ENCODE measurements at regions not wholly inside any gene's neighbourhood (a gene's known extent, or its start where the extent isn't known, plus 50 kb on each side); places are given as distances from the start of the nearest gene placed in this dataset.
"Not testable (repeated sequence)": the region's sequence is repeated elsewhere in the genome, so short reads cannot be mapped to it uniquely, and the experiment has no call there.

DNA sequence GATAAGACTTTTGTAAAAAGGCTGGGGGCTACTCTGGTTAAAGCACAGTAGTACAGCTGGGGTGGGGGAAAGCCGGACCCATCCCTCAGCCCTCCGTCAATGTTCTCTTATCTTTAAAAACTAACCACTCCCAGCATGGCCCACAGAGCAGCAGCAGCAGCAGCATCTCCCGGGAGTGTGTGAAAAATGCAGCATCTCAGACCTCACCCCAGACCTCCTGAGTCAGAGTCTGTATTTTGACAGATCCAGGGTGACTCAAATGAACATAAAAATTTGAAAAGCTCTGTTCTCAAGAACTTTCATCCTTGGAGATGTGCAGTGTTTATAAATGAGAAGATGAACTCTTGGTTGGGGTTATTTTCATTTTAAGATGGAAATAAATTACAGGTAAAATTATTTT, 277.7 kb upstream of the ECI2 start:
- Histone ChIP-seq H3K9me3 (ENCODE audit: control insufficient read depth in 2 of 2, low read length in 2 of 2) (no peaks in the 10 kb centered on the region), H3K4me3 (ENCODE audit: low read length in 2 of 2) (no peak overlapping the region), H3K27ac (ENCODE audit: low read length) (no peak overlapping the region), H3K4me1 (ENCODE audit: control insufficient read depth, insufficient read depth, low read length) (no peaks in the 10 kb centered on the region), H3K27me3 (ENCODE audit: control insufficient read depth in 1 of 2, insufficient read depth in 2 of 2, low read length in 2 of 2) (no peaks in the 10 kb centered on the region), H3K36me3 (ENCODE audit: control insufficient read depth in 2 of 2, insufficient read depth in 2 of 2, low read length in 2 of 2) (no peaks in the 10 kb centered on the region), H3K9ac (ENCODE audit: low read length in 2 of 2) (no peak overlapping the region)

DNA sequence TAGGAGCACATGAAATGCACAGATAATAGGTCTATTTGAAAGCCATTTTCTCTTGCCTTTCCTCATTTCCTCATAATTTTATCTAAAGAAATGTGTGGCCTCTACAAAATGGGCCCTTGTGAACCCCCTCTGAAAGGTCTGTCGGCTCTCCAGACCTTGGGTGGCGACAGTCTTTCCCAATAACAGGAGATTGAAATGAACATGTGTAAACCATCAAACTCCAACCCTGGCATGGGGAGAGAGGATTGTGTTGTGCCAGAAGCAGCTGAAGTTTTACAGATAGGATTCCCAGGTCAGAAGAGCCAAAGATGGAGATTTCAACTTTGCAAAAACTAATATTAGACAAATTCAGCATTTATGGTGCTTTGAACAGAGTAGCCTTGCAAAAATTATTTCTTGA, 277.1 kb upstream of the ECI2 start:
- Histone ChIP-seq H3K4me3 (ENCODE audit: low read length in 2 of 2) (no peak overlapping the region), H3K9ac (ENCODE audit: low read length in 2 of 2) (no peak overlapping the region), H3K4me1 (ENCODE audit: control insufficient read depth, insufficient read depth, low read length) (no peaks in the 10 kb centered on the region), H3K27me3 (ENCODE audit: control insufficient read depth in 1 of 2, insufficient read depth in 2 of 2, low read length in 2 of 2) (no peaks in the 10 kb centered on the region), H3K27ac (ENCODE audit: low read length) (no peak overlapping the region), H3K9me3 (ENCODE audit: control insufficient read depth in 2 of 2, low read length in 2 of 2) (no peaks in the 10 kb centered on the region), H3K36me3 (ENCODE audit: control insufficient read depth in 2 of 2, insufficient read depth in 2 of 2, low read length in 2 of 2) (no peaks in the 10 kb centered on the region)

DNA sequence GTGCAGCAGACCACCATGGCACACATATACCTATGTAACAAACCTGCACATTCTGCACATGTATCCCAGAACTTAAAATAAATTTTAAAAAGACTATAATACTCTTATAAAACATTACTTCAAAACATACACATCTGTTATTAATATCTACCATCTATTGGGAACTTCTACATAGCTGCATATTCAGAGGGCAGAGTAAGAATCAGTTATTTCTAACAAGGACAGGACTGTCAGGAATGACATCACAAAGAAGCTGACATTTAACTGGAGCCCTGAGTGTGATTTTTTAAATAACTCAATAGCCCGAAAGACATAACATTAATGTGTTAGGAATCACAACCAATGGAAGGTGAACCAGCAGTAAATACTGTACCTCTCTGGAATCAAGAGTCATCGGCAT, 276.7 kb upstream of the ECI2 start:
- no peak overlapping the region for H3K9ac ChIP-seq (ENCODE audit: low read length in 2 of 2)
- no peak overlapping the region for H3K27ac ChIP-seq (ENCODE audit: low read length)
- H3K27me3 ChIP-seq (ENCODE audit: control insufficient read depth in 1 of 2, insufficient read depth in 2 of 2, low read length in 2 of 2) = no peaks in the 10 kb centered on the region
- no peaks in the 10 kb centered on the region for H3K9me3 ChIP-seq (ENCODE audit: control insufficient read depth in 2 of 2, low read length in 2 of 2)
- H3K4me3 ChIP-seq (ENCODE audit: low read length in 2 of 2) = no peak overlapping the region
- no peaks in the 10 kb centered on the region for H3K4me1 ChIP-seq (ENCODE audit: control insufficient read depth, insufficient read depth, low read length)
- no peaks in the 10 kb centered on the region for H3K36me3 ChIP-seq (ENCODE audit: control insufficient read depth in 2 of 2, insufficient read depth in 2 of 2, low read length in 2 of 2)

DNA sequence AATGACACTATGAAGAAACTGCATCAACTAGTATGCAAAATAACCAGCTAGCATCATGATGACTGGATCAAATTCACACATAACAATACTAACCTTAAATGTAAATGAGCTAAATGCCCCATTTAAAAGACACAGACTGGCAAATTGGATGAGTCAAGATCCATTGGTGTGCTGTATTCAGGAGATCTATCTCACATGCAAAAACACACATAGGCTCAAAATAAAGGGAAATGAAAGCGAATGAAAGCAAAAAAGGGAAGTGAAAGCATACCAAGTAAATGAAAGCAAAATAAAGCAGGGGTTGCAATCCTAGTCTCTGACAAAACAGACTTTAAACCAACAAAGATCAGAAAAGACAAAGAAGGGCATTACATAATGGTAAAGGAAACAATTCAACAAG, 272.3 kb upstream of the ECI2 start:
- H3K9ac ChIP-seq (ENCODE audit: low read length in 2 of 2); H3K4me1 ChIP-seq (ENCODE audit: control insufficient read depth, insufficient read depth, low read length); H3K27me3 ChIP-seq (ENCODE audit: control insufficient read depth in 1 of 2, insufficient read depth in 2 of 2, low read length in 2 of 2); H3K4me3 ChIP-seq (ENCODE audit: low read length in 2 of 2); H3K27ac ChIP-seq (ENCODE audit: low read length); H3K9me3 ChIP-seq (ENCODE audit: control insufficient read depth in 2 of 2, low read length in 2 of 2); H3K36me3 ChIP-seq (ENCODE audit: control insufficient read depth in 2 of 2, insufficient read depth in 2 of 2, low read length in 2 of 2): not testable (repeated sequence)

DNA sequence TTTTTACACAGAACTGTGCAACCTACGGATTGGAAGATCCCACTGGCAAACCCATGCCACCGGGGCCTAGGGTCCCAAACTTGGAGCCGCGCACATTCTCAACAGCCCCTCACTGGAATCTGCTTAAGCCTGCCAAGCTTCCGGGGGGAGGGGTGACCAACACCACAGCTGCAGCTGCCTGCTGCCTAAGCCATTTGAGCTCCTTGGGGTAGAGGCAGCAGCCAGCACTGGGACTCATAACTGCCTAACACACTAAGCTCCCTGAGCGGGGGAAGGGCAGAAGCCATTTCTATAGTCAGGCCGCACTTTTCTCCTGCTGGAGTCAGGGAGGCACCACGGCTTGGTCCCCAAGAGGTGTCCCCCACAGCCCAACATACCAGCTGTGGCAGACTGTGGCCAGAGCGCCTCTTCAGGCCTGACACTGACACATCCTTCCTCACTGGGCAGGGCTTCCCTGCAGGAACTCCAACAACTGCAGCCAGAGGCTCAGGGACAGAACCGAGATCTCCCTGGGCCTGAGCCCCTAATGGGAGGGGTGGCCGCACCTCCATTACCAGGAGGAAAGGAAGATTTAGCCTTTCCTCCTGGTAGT, 270.3 kb upstream of the ECI2 start:
- no peak overlapping the region for H3K9ac ChIP-seq (ENCODE audit: low read length in 2 of 2)
- no peaks in the 10 kb centered on the region for H3K27me3 ChIP-seq (ENCODE audit: control insufficient read depth in 1 of 2, insufficient read depth in 2 of 2, low read length in 2 of 2)
- no peaks in the 10 kb centered on the region for H3K36me3 ChIP-seq (ENCODE audit: control insufficient read depth in 2 of 2, insufficient read depth in 2 of 2, low read length in 2 of 2)
- H3K27ac ChIP-seq (ENCODE audit: low read length) = no peak overlapping the region
- no peak overlapping the region for H3K4me3 ChIP-seq (ENCODE audit: low read length in 2 of 2)
- H3K4me1 ChIP-seq (ENCODE audit: control insufficient read depth, insufficient read depth, low read length) = peaks cover 21% of the 10 kb centered on the region
- no peaks in the 10 kb centered on the region for H3K9me3 ChIP-seq (ENCODE audit: control insufficient read depth in 2 of 2, low read length in 2 of 2)

DNA sequence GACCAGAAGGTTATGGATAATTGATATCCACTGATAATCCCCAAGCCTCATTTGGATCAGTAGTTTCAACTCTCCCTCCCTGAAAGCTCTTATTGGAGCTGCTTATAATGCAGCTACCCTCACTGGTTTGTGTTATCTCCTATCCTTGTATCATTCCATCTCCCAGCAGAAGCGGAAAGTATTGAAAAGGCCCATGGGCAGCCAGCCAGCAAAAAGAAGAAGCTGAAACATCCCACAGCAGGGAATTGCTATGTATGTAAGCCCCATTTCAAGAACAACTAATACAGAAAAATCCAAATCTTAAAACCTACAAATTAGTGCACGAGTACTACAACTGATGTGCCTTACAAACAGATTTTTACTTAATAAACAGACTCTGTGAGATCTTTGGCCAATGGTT, 269.0 kb upstream of the ECI2 start:
- H3K9ac ChIP-seq (ENCODE audit: low read length in 2 of 2) = no peak overlapping the region
- no peaks in the 10 kb centered on the region for H3K9me3 ChIP-seq (ENCODE audit: control insufficient read depth in 2 of 2, low read length in 2 of 2)
- H3K27ac ChIP-seq (ENCODE audit: low read length) = no peak overlapping the region

DNA sequence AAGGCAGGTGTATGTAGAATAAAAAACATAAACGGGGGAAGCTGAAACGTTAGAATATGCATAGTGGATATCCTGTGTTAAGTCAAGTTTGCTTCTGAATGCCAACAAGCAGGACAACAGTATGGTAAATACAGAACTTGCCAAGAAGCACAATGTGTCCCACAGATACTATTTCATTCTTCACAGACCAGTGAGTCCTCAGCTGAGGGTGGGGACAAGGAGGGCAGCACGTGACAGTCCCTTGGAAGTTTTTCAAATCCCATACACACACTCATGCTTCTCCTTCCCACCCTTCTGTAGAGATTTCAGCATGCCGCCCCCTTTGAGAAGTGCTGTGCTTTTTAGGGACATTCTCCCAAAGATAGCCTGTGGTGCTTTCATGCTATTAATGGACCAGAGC, 268.5 kb upstream of the ECI2 start:
- H3K9ac ChIP-seq (ENCODE audit: low read length in 2 of 2) = no peak overlapping the region

More for the DNA sequence above, 269.0 kb upstream of the ECI2 start:
- peaks cover 21% of the 10 kb centered on the region for H3K4me1 ChIP-seq (ENCODE audit: control insufficient read depth, insufficient read depth, low read length)
- no peaks in the 10 kb centered on the region for H3K27me3 ChIP-seq (ENCODE audit: control insufficient read depth in 1 of 2, insufficient read depth in 2 of 2, low read length in 2 of 2)
- no peaks in the 10 kb centered on the region for H3K36me3 ChIP-seq (ENCODE audit: control insufficient read depth in 2 of 2, insufficient read depth in 2 of 2, low read length in 2 of 2)
- H3K4me3 ChIP-seq (ENCODE audit: low read length in 2 of 2) = no peak overlapping the region

DNA sequence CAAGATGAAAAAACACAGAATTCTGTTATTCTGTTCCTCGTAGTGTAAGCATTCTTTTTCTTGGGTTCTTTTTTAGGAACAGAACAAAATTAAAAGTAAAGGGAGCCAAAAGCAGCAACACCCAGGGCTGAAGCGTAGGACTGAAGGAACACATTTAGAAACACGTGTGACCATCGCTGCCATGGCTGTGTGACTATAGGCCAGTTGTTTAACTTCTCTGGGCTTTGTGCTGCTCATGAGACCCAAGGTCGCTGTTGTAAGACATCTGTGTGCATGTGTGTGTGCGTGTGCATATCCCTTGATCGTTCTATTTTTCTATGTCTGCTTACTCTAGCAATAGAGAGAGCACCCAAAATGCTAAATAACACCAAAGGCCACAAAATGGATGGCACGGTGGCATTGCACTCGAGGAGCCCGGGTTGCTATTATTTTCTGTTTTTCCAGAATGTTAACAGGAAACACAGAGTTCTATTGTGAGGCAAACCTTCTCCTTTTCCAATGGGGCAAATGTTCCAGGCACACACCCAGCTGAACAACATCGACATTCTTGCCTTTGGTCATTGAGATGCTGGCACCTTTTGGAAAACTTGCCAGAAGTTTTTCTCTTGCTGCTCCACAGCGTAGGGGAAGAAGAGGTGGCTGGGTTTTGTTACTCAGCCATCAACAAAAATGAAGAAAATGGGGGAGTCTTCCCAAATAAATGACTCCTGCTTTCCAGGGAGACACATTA, 267.8 kb upstream of the ECI2 start:
- Histone ChIP-seq H3K9ac (ENCODE audit: low read length in 2 of 2) (no peak overlapping the region), H3K27ac (ENCODE audit: low read length) (no peak overlapping the region), H3K27me3 (ENCODE audit: control insufficient read depth in 1 of 2, insufficient read depth in 2 of 2, low read length in 2 of 2) (no peaks in the 10 kb centered on the region), H3K36me3 (ENCODE audit: control insufficient read depth in 2 of 2, insufficient read depth in 2 of 2, low read length in 2 of 2) (no peaks in the 10 kb centered on the region), H3K4me1 (ENCODE audit: control insufficient read depth, insufficient read depth, low read length) (peaks cover 21% of the 10 kb centered on the region), H3K9me3 (ENCODE audit: control insufficient read depth in 2 of 2, low read length in 2 of 2) (no peaks in the 10 kb centered on the region), H3K4me3 (ENCODE audit: low read length in 2 of 2) (no peak overlapping the region)

More for the DNA sequence above, 268.5 kb upstream of the ECI2 start:
- peaks cover 21% of the 10 kb centered on the region for H3K4me1 ChIP-seq (ENCODE audit: control insufficient read depth, insufficient read depth, low read length)
- no peaks in the 10 kb centered on the region for H3K27me3 ChIP-seq (ENCODE audit: control insufficient read depth in 1 of 2, insufficient read depth in 2 of 2, low read length in 2 of 2)
- H3K27ac ChIP-seq (ENCODE audit: low read length) = no peak overlapping the region
- H3K36me3 ChIP-seq (ENCODE audit: control insufficient read depth in 2 of 2, insufficient read depth in 2 of 2, low read length in 2 of 2) = no peaks in the 10 kb centered on the region
- no peak overlapping the region for H3K4me3 ChIP-seq (ENCODE audit: low read length in 2 of 2)
- H3K9me3 ChIP-seq (ENCODE audit: control insufficient read depth in 2 of 2, low read length in 2 of 2) = no peaks in the 10 kb centered on the region

DNA sequence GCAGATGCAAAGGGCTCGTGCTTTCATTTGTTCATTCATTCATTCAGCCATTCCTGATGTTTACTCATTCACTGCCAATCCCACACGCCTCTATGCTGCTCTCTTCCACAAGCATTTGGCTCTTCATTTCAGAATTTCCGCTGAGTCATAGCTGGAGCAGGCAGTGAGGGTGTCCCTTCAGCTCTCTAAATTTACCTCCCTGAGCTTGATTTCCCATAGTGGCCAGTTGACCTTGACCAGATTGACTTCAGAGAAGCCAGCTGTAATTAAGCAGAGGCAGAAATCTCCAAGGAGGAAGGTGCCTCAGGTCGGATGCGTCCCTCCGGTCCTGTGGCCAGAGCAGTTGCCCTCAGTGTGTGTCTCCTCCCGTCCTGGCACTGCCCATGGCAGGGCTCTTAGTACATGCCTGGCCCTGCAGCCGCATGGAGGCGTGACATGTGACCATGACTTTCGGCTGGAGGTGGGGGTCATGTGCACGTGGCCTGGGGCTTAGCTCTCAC, 267.2 kb upstream of the ECI2 start:
- H3K9ac ChIP-seq (ENCODE audit: low read length in 2 of 2) = no peak overlapping the region
- H3K27me3 ChIP-seq (ENCODE audit: control insufficient read depth in 1 of 2, insufficient read depth in 2 of 2, low read length in 2 of 2) = no peaks in the 10 kb centered on the region
- H3K36me3 ChIP-seq (ENCODE audit: control insufficient read depth in 2 of 2, insufficient read depth in 2 of 2, low read length in 2 of 2) = no peaks in the 10 kb centered on the region
- H3K9me3 ChIP-seq (ENCODE audit: control insufficient read depth in 2 of 2, low read length in 2 of 2) = no peaks in the 10 kb centered on the region
- no peak overlapping the region for H3K27ac ChIP-seq (ENCODE audit: low read length)
- peak overlapping the region; percentile 8 to 34 for H3K4me3 ChIP-seq (ENCODE audit: low read length in 2 of 2)
- H3K4me1 ChIP-seq (ENCODE audit: control insufficient read depth, insufficient read depth, low read length) = peaks cover 21% of the 10 kb centered on the region

DNA sequence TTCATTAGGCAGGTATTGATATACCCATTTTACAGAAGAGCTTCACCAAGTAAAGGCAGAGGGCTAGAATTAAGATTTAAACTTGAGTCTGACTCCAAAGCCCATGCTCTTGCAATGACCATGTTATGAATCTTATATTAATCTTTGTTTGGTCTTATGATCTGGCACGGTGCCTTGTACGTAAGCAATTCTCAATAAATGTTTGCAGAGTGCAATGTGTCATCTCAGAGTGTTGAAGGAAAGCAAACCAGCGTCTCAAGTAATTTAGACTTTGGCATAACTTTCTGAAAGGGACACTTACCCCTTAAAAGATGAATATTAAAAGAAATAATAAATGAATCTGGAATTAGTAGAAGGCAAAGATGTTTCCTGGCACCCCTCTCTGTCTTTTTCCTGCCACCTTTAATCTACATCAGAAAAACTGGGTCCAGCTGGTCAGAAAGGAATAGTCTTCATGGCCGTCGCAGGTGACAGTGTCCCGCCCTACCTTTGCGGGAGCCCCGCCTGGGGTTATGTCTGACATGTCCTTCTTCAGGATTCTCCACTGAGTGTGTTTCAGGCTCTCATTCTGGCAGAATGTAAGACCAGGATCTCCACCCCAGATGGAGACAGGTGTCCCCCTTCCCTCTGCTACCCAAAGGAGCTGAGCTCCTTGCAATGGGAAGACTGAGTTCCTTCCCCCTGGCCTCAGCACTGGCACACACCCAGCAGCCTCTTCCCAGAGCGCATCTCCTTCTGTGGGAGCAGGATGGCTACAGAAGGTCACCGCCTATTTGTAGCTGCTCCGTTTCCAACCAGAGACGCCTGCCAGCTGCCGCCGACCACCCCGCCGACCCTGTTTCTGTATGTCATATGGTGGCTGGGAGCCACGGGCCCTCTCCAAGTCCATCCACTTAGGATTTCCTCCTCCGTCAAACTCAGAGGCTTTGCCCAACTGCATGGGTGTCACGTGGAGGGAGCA, 266.3 kb upstream of the ECI2 start:
- no peak overlapping the region for H3K27ac ChIP-seq (ENCODE audit: low read length)
- H3K9ac ChIP-seq (ENCODE audit: low read length in 2 of 2) = no peak overlapping the region
- H3K4me1 ChIP-seq (ENCODE audit: control insufficient read depth, insufficient read depth, low read length) = peaks cover 21% of the 10 kb centered on the region
- no peaks in the 10 kb centered on the region for H3K9me3 ChIP-seq (ENCODE audit: control insufficient read depth in 2 of 2, low read length in 2 of 2)
- H3K4me3 ChIP-seq (ENCODE audit: low read length in 2 of 2) = peak overlapping the region; percentile 15
- no peaks in the 10 kb centered on the region for H3K27me3 ChIP-seq (ENCODE audit: control insufficient read depth in 1 of 2, insufficient read depth in 2 of 2, low read length in 2 of 2)
- H3K36me3 ChIP-seq (ENCODE audit: control insufficient read depth in 2 of 2, insufficient read depth in 2 of 2, low read length in 2 of 2) = no peaks in the 10 kb centered on the region
